ENCODE measurements at regions not wholly inside any gene's neighbourhood (a gene's known extent, or its start where the extent isn't known, plus 50 kb on each side); places are given as distances from the start of the nearest gene placed in this dataset.

DNA sequence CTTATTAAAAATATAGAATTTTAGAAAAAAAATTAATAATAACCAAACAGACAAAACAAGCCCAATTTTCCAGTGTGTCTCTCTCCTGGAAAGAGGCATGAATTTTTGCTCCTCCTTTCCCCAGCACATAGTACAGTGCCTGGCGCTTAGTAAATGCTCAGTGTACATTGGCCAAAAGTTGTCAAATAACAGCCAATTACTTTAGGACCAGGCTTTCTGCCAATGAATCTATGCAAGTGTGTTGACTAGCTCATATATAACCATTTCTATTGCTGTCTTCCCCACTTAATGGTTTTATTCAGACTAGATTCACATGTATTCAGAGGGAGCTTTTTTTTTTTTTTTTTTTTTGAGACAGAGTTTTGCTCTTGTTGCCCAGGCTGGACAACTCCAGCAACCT is 120.1 kb upstream of the CD180 start:
- TF ChIP-seq CTCF (IDR thresholded peaks at IDR 0.05), result no peak
- TF ChIP-seq POLR2A (IDR thresholded peaks at IDR 0.05), result no peak

Measured in uterus (tissue), 2 donors.